Mononuclear cell (primary cell): ENCODE measurements at regions not wholly inside any gene's neighbourhood (a gene's known extent, or its start where the extent isn't known, plus 50 kb on each side); places are given as distances from the start of the nearest gene placed in this dataset.
"Not testable (repeated sequence)": the region's sequence is repeated elsewhere in the genome, so short reads cannot be mapped to it uniquely, and the experiment has no call there.

Experiments
- H3K27me3 ChIP-seq: 2 replicates; pipeline ENCODE4 v1.6.0; 2011; ENCODE audit warnings: low read length, control low read depth; ENCODE audit not compliant: insufficient read depth
- H3K4me1 ChIP-seq: 2 replicates; pipeline ENCODE4 v1.5.1; 2011; ENCODE audit warnings: mild to moderate bottlenecking, low read length, control low read depth; ENCODE audit not compliant: insufficient read depth
- H3K4me3 ChIP-seq: 2 replicates; pipeline ENCODE4 v1.5.1; 2011; ENCODE audit warnings: mild to moderate bottlenecking, low read length, moderate library complexity
- H3K9me3 ChIP-seq: 2 replicates; pipeline ENCODE4 v1.5.1; 2011; ENCODE audit warnings: low read depth, mild to moderate bottlenecking, control low read depth, low read length

- H3K9me3 ChIP-seq: no peaks in the 10 kb centered on the region
- H3K27me3 ChIP-seq: no peaks in the 10 kb centered on the region
- H3K4me1 ChIP-seq: no peaks in the 10 kb centered on the region
- no peak overlapping the region for H3K4me3 ChIP-seq
Observed at GRCh38 chr5:87541033-87541432, 128.3 kb upstream of the CCNH start.

- Histone ChIP-seq H3K27me3 (no peaks in the 10 kb centered on the region), H3K4me1 (no peaks in the 10 kb centered on the region), H3K4me3 (no peak overlapping the region), H3K9me3 (no peaks in the 10 kb centered on the region)
Observed at GRCh38 chr5:87539839-87540238, 127.1 kb upstream of the CCNH start.

- Histone ChIP-seq H3K27me3 (no peaks in the 10 kb centered on the region), H3K9me3 (no peaks in the 10 kb centered on the region), H3K4me1 (no peaks in the 10 kb centered on the region), H3K4me3 (no peak overlapping the region)
Observed at GRCh38 chr5:87536365-87536764, 123.6 kb upstream of the CCNH start.

- H3K27me3 ChIP-seq: no peaks in the 10 kb centered on the region
- H3K4me1 ChIP-seq: no peaks in the 10 kb centered on the region
- H3K9me3 ChIP-seq: no peaks in the 10 kb centered on the region
- no peak overlapping the region for H3K4me3 ChIP-seq
Observed at GRCh38 chr5:87535706-87536105, 123.0 kb upstream of the CCNH start.

GRCh38 chr5:87529486-87530076, 116.9 kb upstream of the CCNH start:
- no peak overlapping the region for H3K4me3 ChIP-seq
- H3K9me3 ChIP-seq: no peaks in the 10 kb centered on the region

GRCh38 chr5:87526131-87526530, 113.4 kb upstream of the CCNH start:
- Histone ChIP-seq H3K4me3 (no peak overlapping the region), H3K4me1 (no peaks in the 10 kb centered on the region), H3K27me3 (no peaks in the 10 kb centered on the region), H3K9me3 (no peaks in the 10 kb centered on the region)

More at GRCh38 chr5:87529486-87530076, 116.9 kb upstream of the CCNH start:
- Histone ChIP-seq H3K4me1 (no peaks in the 10 kb centered on the region), H3K27me3 (no peaks in the 10 kb centered on the region)

- Histone ChIP-seq H3K27me3 (no peaks in the 10 kb centered on the region), H3K4me1 (no peaks in the 10 kb centered on the region)
Observed at GRCh38 chr5:87524217-87524616, 111.5 kb upstream of the CCNH start.

GRCh38 chr5:87511778-87512177, 99.0 kb upstream of the CCNH start:
- H3K9me3 ChIP-seq, H3K4me1 ChIP-seq, H3K4me3 ChIP-seq, H3K27me3 ChIP-seq: not testable (repeated sequence)

More at GRCh38 chr5:87524217-87524616, 111.5 kb upstream of the CCNH start:
- H3K4me3 ChIP-seq: no peak overlapping the region
- H3K9me3 ChIP-seq: no peaks in the 10 kb centered on the region

- H3K4me1 ChIP-seq: no peaks in the 10 kb centered on the region
- H3K9me3 ChIP-seq: no peaks in the 10 kb centered on the region
- peaks cover 3% of the 10 kb centered on the region for H3K27me3 ChIP-seq
- no peak overlapping the region for H3K4me3 ChIP-seq
Observed at GRCh38 chr5:87503004-87503403, 90.3 kb upstream of the CCNH start.

- Histone ChIP-seq H3K4me1 (no peaks in the 10 kb centered on the region), H3K4me3 (no peak overlapping the region), H3K27me3 (peaks cover 3% of the 10 kb centered on the region), H3K9me3 (peaks cover 12% of the 10 kb centered on the region)
Observed at GRCh38 chr5:87499478-87500410, 87.0 kb upstream of the CCNH start.
